Erythroblast (primary cell): ENCODE measurements at regions not wholly inside any gene's neighbourhood (a gene's known extent, or its start where the extent isn't known, plus 50 kb on each side); places are given as distances from the start of the nearest gene placed in this dataset.

Experiments
- DNase-seq, 2 experiments: peaks; one replicate each; lab custom pipeline; 2025; lab: John Stamatoyannopoulos, UW
- GATA1 ChIP-seq: IDR thresholded peaks from 2 replicates; pipeline ENCODE4 v1.6.1; 2011; ENCODE audit warnings: low read depth, mild to moderate bottlenecking, control low read depth, low read length, moderate library complexity
- POLR2A ChIP-seq: IDR thresholded peaks from 2 replicates; pipeline ENCODE4 v1.6.1; 2011; ENCODE audit warnings: mild to moderate bottlenecking, low read length

DNA sequence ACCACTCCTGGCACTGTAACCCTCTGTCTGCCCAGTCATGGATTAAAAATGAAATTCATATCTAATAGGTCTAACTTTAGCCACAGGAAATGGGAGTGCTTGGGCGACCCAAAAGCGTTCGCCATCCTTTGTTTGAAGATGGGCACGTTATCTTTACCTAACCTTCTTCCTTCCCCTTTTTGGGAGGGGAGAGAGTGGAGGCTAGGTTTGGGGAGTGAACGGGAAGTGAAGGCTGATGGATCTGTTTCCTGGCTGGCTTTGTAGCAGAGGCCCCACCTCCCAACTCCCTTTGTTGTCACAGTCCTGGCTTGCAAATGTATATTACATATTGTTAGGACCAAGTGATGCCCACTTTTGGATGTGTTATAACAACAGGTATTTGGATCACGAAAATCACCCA lies 98.1 kb upstream of the ARHGEF3 start:
- no peak for DNase-seq
- TF ChIP-seq POLR2A: no peak
- no peak for TF ChIP-seq GATA1

DNA sequence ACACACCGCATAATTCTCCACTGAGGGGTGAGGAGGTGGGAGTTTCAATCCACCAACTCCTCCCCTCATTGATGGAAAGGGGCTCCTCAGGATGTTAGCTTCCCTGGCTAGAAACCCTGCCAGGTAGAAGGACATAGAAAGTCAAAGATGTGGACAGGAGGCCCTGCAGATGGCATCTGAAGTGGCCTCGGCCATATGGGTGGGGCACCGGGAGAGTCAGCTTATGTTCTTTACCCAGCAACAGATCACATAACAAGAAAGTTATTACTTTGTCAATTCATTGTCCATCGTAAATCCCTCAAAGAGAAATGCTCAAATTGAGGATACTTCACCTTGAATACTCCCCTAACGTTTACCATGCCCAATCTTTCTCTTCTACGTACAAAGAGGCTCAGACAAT lies 97.3 kb upstream of the ARHGEF3 start:
- DNase-seq: no peak
- TF ChIP-seq GATA1: no peak
- no peak for TF ChIP-seq POLR2A

DNA sequence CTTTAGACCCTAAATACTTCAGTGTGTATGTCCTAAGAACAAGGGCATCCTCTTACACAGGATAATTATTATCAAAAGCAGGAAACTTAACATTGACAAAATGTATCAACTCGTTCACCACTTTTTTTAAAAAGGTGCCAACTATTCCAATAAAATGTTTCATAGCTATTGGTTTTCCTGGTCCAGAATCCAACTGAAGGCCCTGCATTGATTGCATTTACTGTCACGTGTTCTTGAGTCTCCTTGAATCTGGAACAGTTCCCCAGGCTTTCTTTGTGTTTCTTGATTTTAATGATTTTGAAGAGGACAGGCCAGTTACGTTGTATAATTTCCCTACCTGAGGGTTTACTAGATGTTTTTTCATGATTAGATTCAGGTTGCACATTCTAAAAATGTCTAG lies 94.6 kb upstream of the ARHGEF3 start:
- TF ChIP-seq POLR2A (no peak), GATA1 (no peak)
- no peak for DNase-seq

DNA sequence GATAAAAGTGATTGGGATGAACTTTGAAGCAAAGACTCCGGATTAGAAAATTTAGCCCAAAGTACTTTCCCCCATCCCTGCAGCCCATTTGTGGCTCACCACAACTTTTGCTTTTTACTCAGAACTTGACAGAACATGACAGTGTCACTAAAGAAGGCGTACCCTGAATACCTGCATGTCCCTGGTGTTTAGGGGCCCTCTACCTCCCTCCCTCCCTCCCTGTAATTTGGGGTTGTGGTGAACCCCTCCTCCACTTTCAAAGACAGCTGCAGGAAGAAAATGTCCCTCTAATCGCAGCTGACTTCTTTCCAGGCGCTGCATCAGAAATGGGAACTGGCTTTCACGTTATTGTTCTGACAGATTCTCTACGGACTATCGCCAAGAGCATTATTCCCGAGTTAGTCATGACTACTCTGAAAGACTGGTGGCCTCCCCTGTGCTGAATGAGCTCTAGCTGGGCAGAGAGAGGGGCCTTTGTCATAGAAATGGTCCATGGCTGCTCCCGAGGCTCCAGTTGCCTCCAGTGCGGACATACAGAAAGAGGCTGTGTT lies 93.2 kb upstream of the ARHGEF3 start:
- TF ChIP-seq GATA1 (no peak), POLR2A (no peak)
- no peak for DNase-seq

DNA sequence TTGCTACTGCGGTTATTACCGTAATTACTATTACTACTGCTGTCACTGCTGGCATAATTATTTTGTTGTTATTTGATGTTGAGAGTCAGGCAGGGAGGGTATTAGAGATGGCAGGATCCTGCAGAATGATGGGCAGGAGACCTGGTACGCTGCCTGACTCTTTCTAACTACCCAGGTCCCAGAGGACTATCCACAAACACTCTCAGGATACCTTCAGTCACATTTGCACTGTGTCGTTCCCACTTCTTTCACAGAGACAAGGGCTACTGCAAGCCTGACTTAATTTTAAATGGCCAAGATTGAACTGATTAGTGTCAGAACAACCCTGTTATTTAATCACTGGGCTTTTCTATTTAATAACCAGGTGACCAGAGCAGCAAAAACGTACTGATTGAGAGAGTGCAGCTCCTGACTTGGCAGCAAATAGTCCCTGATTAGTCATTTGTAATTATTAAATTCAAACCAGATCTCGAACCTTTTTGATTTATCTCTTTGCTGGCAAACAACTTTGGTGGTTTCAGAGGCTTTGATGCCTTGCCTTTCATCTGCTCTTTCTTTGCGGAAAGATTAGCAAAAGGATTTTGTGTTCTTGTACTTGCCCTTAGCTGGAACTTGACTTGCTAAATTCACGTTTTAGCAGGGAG lies 88.8 kb upstream of the ARHGEF3 start:
- DNase-seq: no peak
- TF ChIP-seq POLR2A: no peak
- no peak for TF ChIP-seq GATA1

DNA sequence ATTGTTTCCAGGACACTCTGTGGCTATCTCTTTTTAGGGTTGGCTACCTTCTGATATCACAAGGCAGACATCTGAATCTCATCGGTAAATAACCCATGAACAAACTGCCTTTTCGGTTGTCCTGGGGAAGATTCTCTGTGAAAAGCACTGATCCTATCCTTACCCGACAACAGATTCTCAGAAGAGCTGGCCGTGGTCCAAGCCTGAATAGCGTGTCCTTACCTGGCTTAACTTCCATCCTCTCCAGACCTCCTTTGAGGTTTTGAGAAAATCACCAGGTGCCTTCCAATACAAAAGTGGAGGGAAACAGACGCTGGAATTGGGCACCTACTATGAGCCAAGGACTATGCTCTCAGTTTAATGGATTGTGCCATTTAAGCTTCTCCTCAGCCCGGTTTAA lies 87.4 kb upstream of the ARHGEF3 start:
- DNase-seq: no peak
- TF ChIP-seq POLR2A (no peak), GATA1 (no peak)

DNA sequence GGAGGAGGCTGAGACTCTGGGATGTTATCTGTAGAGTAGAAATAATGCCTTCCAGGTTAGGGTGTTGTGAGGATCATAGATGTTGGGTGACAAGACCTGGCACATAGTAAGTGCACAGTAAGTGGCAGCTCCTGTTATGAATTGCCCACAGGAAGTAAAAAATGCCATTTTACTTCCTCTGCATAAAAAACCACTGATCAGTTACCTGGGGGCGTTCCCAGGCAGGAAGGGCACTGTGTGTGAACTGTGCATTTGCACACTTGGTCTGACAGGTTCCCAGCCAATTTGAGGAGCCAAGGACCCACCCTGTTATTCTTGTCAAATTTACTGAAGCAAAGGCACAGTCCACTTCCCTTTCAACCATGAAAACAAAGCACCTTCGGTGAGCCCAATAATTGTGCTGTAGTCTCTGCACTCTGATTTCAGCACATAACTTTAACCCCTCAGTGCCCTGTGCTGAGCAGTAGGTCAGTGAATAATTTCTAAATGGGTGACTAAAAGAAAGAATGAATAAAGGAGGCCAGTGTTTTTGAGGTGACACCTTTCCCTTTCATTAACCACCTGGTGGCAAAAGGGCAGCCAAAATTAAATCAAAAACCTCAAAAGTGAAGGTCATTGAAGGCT lies 85.8 kb upstream of the ARHGEF3 start:
- TF ChIP-seq GATA1 (no peak), POLR2A (no peak)
- no peak for DNase-seq

DNA sequence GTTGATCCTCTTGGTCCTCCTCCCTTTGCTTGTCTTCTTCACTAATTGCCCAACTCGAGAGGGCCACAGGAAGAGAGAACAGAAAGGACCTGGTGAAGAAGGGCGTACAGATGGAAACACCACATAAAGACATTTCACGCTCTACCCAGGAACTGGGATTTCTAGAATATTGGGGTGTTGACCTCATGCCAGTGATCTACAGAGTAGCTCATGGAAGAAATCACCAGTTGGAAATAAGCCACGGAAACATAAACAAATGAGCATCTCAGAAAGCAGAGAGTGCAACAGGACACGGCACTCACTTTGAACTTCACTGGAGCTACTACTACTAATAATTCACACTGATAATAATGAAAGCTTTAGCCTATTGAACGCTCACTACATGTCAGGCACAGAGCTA lies 84.6 kb upstream of the ARHGEF3 start:
- DNase-seq: no peak
- no peak for TF ChIP-seq GATA1
- no peak for TF ChIP-seq POLR2A

DNA sequence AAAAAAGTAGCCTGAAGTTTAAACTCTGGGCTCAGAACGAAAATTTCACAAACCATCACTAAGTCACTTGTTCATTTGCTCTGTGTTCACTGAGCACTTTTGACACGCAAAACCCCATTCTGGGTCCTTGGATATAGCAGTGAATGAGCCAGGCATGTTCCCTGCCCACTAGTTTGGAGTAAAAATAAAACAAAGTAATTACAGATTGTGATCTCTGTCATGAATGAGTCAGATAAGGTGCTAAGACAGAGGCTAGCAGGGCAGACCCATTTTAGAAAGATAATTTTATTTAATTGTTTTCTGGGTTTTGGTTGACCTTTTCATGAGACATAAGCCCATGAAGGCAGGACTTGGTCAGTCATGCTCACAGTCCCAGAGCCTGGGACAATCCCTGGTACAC lies 84.1 kb upstream of the ARHGEF3 start:
- DNase-seq: no peak
- TF ChIP-seq GATA1 (no peak), POLR2A (no peak)

DNA sequence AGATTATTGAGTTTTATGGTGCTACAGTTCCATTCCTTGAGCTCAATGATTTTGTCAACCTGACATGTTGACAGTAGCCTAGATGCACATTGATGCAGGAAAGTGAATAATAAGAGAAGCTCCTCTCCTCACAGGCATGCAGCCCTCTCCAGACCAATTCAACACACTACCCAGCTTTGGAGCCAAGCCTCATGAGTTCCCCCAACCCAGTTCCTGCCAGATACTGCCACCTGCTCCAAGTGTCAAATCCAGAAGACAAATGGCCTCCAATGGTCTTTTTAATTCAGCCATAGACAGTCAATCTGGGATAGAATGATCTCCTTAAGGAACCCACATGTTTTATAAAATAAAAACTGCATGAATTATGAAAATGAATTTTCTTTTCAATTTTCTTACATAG lies 83.7 kb upstream of the ARHGEF3 start:
- TF ChIP-seq GATA1 (no peak), POLR2A (no peak)
- DNase-seq: no peak

DNA sequence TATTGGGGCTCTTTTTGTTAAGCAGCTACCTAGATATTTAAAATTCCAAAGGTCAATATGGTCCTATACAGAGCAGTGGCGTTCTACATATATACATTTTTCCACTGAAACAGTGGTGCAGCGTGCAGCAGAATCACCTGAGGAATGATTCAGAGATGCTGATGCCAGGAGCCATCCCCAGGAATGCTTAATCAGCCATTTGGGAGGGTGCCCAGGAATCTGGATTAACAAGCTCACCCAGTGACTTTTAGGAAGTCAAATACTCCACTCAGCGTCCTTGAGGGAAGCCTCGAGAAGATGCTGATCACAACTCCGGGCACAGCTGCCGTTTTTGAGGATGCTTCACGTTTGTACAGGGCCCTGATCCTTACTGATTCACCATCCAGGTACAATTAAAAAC lies 82.6 kb upstream of the ARHGEF3 start:
- TF ChIP-seq GATA1 (no peak), POLR2A (no peak)
- DNase-seq: no peak

DNA sequence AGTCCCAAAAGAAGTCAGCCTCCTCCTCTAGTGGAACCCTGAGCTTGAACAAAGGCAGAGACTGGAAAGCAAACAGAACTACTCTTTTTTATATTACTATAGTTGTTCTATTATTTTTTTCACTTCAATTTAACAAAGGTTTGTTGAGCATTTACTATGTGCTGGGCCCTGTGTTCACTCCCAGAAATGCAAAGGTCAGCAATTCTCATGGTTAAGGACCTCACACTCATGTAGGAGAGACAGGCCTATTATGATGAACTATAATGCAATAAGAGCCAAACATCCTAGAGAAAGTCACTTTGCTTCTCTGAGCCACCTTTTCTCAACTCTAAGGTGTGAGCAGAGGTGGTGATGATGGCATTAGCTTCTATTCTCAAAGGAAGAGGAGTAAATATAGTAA lies 82.1 kb upstream of the ARHGEF3 start:
- TF ChIP-seq GATA1: no peak
- no peak for TF ChIP-seq POLR2A

DNA sequence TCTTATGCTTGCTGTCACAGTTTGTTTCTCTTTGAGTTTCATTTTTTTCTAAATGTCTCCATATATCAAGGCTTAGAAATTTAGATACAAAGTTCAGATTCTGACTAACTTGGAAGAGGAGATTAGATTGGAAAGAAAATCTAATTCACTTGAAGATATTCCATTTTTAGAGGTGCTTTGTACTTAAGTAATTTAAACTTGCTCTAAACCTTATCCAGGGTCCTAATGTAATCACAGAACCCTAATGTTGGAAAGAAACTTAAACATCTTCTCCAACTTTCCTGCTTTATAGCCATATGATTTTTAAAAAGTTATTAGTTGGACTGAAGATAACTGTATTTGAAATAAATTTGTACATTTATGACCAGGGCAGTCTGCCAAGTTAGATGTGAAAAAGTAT lies 81.1 kb upstream of the ARHGEF3 start:
- DNase-seq: no peak
- TF ChIP-seq GATA1 (no peak), POLR2A (no peak)

More for the DNA sequence above, 82.1 kb upstream of the ARHGEF3 start:
- DNase-seq: no peak

DNA sequence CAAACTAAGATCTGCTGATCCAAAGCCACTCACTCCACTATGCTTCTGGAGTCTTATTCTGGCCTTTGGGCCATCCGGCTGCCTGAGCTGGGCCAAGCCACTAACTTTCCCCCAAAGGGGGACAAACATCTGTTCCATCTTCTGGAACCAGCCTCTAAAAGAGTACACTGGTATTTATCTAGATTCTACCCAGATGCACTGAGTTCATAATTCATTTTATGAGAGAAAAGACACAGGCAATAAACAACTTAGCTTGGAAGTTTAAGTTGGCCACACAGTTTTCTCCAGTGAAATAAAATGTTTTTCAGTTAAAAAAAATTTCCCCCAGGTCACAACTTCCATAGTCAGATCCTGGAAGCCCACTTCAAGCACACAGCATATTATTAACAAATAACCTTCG lies 80.1 kb upstream of the ARHGEF3 start:
- TF ChIP-seq POLR2A (no peak), GATA1 (no peak)
- no peak for DNase-seq

DNA sequence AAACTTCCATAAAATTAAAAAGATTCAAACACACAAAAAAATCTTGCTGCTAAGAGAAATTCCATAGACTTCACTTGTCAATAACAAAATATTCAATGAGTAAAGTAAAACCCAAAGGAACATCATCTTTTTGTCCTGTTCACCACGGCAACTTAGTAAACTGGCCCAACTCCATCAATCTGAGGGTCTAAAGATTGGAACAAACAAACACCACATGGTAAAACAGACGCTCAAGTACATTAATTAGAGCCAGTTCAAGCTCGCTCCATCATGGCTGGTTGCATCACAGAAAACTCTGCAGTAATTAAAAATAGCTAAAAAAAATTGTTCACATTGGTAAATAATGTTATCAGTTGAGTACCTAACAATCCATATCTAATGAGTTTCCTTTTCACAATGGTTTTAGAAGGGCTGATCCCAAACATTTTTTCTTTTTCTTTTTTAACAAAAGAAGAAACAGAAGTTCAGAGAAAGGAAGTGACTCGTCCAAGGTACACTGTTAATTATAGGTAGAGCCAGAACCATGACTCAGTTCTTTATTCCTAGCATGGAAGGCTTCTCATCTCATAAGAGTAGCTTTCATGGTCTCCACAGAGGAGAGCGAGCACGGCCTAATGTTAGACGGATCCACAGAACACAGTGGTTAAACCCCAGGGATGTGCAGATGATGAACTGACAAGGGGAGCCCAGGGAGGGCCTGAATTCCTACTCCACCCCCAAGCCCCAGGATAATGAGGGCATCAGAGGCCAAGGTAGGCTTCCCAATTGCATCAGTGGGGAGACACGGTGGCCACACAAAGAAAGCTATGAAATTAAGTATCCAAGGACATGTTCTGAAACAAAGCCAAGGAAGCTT lies 79.2 kb upstream of the ARHGEF3 start:
- TF ChIP-seq POLR2A (no peak), GATA1 (no peak)
- DNase-seq: no peak
